ENCODE measurements at regions not wholly inside any gene's neighbourhood (a gene's known extent, or its start where the extent isn't known, plus 50 kb on each side); places are given as distances from the start of the nearest gene placed in this dataset.

- H3K36me3 ChIP-seq (ENCODE audit: low read depth, missing control alignments): no peaks in the 10 kb centered on the region
- H3K9me3 ChIP-seq: no peaks in the 10 kb centered on the region
- H3K4me1 ChIP-seq: no peaks in the 10 kb centered on the region
- intact Hi-C loops (cut with DNase I; ENCODE audit: low total_unique reads): no loop called here
- H3K27me3 ChIP-seq: no peaks in the 10 kb centered on the region
- TF ChIP-seq POLR2A (IDR thresholded peaks at IDR 0.05): no peak
- no peak for TF ChIP-seq CTCF (IDR thresholded peaks at IDR 0.05)
- H3K27ac ChIP-seq: no peak overlapping the region
- H3K4me3 ChIP-seq: no peak overlapping the region
- no peak for DNase-seq
- whole genome bisulfite sequencing, 2 donors: 43 to 44% methylated on average over 10 of the region's 10 CpGs
Observed at GRCh38 chr13:26813321-26813979, 52.9 kb upstream of the GPR12 start.

- TF ChIP-seq POLR2A (IDR thresholded peaks at IDR 0.05): no peak
- TF ChIP-seq CTCF (IDR thresholded peaks at IDR 0.05): no peak
- no peaks in the 10 kb centered on the region for H3K27me3 ChIP-seq
- H3K4me1 ChIP-seq: no peaks in the 10 kb centered on the region
- no peaks in the 10 kb centered on the region for H3K9me3 ChIP-seq
- intact Hi-C loops (cut with DNase I; ENCODE audit: low total_unique reads): no loop called here
- WGBS, 2 donors: 88 to 92% methylated on average over 3 of the region's 3 CpGs
- H3K27ac ChIP-seq: no peak overlapping the region
- no peak for DNase-seq
- no peaks in the 10 kb centered on the region for H3K36me3 ChIP-seq (ENCODE audit: low read depth, missing control alignments)
- H3K4me3 ChIP-seq: no peak overlapping the region
Observed at GRCh38 chr13:26811581-26811980, 51.0 kb upstream of the GPR12 start.

Small RNA genes lying in the stretch of these regions (small RNA-seq; reads per million reads assigned to genes)
- gene RPS21P8: 0 reads per million in 2 donors
